ENCODE measurements at regions not wholly inside any gene's neighbourhood (a gene's known extent, or its start where the extent isn't known, plus 50 kb on each side); places are given as distances from the start of the nearest gene placed in this dataset.

DNA sequence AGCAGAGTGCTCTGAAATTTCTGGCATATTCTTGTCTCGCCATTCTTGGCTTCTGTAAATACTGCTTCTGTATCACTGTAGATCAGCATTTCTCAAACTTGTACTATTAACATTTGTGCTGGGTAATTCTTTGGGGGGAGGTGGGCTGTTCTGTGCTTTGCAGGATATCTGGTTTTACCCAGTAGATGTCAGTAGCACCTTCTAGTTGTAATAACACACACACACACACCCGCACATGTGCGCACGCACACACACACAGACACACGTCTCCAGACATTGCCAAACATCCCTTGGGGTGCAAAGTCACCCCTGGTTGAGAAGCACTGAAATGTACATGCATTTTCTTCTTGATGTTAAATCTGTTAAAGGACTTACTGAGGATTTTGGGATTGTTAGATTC lies 304.1 kb downstream of the MAT2B start:
- H3K4me3 ChIP-seq (replicated peaks; ENCODE audit: low read depth, low read length): no peak overlapping the region
- TF ChIP-seq, protein P1, sequence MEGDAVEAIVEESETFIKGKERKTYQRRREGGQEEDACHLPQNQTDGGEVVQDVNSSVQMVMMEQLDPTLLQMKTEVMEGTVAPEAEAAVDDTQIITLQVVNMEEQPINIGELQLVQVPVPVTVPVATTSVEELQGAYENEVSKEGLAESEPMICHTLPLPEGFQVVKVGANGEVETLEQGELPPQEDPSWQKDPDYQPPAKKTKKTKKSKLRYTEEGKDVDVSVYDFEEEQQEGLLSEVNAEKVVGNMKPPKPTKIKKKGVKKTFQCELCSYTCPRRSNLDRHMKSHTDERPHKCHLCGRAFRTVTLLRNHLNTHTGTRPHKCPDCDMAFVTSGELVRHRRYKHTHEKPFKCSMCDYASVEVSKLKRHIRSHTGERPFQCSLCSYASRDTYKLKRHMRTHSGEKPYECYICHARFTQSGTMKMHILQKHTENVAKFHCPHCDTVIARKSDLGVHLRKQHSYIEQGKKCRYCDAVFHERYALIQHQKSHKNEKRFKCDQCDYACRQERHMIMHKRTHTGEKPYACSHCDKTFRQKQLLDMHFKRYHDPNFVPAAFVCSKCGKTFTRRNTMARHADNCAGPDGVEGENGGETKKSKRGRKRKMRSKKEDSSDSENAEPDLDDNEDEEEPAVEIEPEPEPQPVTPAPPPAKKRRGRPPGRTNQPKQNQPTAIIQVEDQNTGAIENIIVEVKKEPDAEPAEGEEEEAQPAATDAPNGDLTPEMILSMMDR (IDR thresholded peaks at IDR 0.05; ENCODE audit: low read depth, low read length, missing control alignments): no peak
- no peak for DNase-seq (ENCODE audit: extremely low read depth, low read depth)

- TF ChIP-seq, protein P1 (IDR thresholded peaks at IDR 0.05; ENCODE audit: low read depth, low read length, missing control alignments): no peak
- no peak for DNase-seq (ENCODE audit: extremely low read depth, low read depth)
- H3K4me3 ChIP-seq (replicated peaks; ENCODE audit: low read depth, low read length): no peak overlapping the region
These were observed 308.5 kb downstream of the MAT2B start for GRCh38 chr5:163813900-163814299.

DNA sequence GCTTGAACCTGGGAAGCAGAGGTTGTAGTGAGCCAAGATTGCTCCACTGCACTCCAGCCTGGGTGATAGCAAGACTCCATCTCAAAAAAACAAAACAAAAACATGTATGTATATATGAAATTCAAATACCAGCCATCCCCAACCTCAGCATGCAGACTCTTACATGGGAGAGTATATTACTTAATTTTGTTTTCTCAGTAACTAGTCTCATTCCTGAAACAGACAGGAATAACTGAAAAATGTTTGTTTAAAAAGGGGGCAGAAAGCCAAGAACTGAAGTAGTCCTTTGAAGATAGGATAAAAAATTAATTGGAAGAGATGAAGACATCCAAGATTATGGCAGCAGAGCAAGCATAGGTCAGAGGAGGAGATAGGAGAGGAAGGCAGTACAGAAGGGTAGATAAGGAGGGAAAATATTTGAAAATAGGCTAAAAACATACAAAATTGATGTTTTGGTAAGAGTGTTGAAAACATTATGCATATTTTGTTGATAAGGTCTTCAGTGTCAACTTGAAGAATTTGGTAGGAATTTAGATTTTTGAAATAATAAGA lies 309.9 kb downstream of the MAT2B start:
- no peak for DNase-seq (ENCODE audit: extremely low read depth, low read depth)
- TF ChIP-seq, protein P1 (IDR thresholded peaks at IDR 0.05; ENCODE audit: low read depth, low read length, missing control alignments): no peak
- no peak overlapping the region for H3K4me3 ChIP-seq (replicated peaks; ENCODE audit: low read depth, low read length)

GRCh38 chr5:163821142-163821541 lies 315.7 kb downstream of the MAT2B start:
- no peak for DNase-seq (ENCODE audit: extremely low read depth, low read depth)
- TF ChIP-seq, protein P1 (IDR thresholded peaks at IDR 0.05; ENCODE audit: low read depth, low read length, missing control alignments): no peak
- H3K4me3 ChIP-seq (replicated peaks; ENCODE audit: low read depth, low read length): no peak overlapping the region

- H3K4me3 ChIP-seq (replicated peaks; ENCODE audit: low read depth, low read length): no peak overlapping the region
These were observed 317.1 kb downstream of the MAT2B start for GRCh38 chr5:163822548-163822947.

DNA sequence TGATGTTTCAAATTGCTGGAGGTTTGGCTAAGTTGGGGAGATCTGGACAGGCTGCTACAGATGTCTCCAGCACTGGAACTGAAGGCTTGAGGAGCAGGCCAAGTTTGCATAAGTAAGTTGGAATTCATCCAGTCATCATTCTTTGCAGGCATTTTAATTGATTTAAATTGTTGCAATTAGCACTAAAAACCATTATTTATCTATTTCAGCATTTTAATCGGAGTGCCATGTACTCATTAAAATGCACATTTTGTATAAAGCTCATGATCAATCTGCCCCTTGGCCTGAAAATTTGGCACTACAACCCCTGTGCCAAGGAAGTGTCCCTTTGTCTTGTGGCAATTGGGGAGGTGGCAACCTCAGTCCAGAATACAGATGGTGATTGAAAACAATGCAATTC lies 320.2 kb downstream of the MAT2B start:
- H3K4me3 ChIP-seq (replicated peaks; ENCODE audit: low read depth, low read length): no peak overlapping the region
- TF ChIP-seq, protein P1 (IDR thresholded peaks at IDR 0.05; ENCODE audit: low read depth, low read length, missing control alignments): no peak
- DNase-seq (ENCODE audit: extremely low read depth, low read depth): no peak

More at GRCh38 chr5:163822548-163822947, 317.1 kb downstream of the MAT2B start:
- DNase-seq (ENCODE audit: extremely low read depth, low read depth): no peak
- TF ChIP-seq, protein P1 (IDR thresholded peaks at IDR 0.05; ENCODE audit: low read depth, low read length, missing control alignments): no peak

- DNase-seq (ENCODE audit: extremely low read depth, low read depth): no peak
- no peak overlapping the region for H3K4me3 ChIP-seq (replicated peaks; ENCODE audit: low read depth, low read length)
- TF ChIP-seq, protein P1 (IDR thresholded peaks at IDR 0.05; ENCODE audit: low read depth, low read length, missing control alignments): no peak
These were observed 320.8 kb downstream of the MAT2B start for GRCh38 chr5:163826201-163826600.
